GM19467 (cell line): ENCODE measurements at regions not wholly inside any gene's neighbourhood (a gene's known extent, or its start where the extent isn't known, plus 50 kb on each side); places are given as distances from the start of the nearest gene placed in this dataset.

Experiments
- ATAC-seq: cut with Tn5 transposase; IDR thresholded peaks from one replicate; pipeline ENCODE4 v1.9.1; 2021; ENCODE audit warnings: mild to moderate bottlenecking, moderate library complexity; ENCODE audit not compliant: unreplicated experiment

- ATAC-seq = no peak
Observed at GRCh38 chr4:11736978-11737377, 308.3 kb upstream of the HS3ST1 start.

DNA sequence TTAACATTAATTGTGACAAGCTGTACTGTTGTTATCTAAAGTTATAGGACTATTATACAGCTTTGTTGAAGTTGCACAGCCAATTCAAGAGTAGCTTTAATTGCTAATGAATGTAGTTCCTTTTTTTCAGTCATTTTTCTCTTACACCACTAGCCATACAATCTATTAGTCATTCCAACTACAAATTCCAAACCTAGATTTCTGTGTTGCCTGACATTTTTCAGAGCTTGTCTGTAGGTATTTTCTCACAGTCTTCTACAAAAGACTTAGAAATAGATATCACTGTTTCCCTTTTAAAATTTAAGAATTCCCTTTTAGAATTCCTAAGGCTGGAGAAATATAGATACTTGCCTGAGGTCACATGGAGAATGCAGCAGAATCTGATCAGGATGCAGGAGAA lies 307.0 kb upstream of the HS3ST1 start:
- no peak for ATAC-seq

- no peak for ATAC-seq
Observed at GRCh38 chr4:11732155-11732554, 303.5 kb upstream of the HS3ST1 start.

DNA sequence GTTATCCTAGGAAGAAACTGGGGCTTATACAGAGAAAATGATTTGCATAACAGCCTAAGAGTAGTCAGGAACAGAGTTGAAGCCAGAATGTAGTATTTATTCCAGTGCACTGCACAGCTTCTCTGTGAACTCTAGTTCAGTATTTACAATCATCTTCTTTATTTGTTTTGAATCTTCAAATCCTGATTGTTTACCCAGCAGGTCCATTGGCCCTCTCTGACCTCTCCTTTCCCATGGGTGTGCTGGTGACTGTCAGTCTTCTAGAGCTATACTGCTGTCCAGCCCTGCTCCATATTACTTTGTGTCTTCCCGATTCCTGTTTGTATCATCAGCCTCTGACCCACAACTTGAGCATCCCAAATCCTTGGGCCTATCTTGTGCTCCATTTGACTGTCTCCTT lies 301.9 kb upstream of the HS3ST1 start:
- ATAC-seq = no peak

DNA sequence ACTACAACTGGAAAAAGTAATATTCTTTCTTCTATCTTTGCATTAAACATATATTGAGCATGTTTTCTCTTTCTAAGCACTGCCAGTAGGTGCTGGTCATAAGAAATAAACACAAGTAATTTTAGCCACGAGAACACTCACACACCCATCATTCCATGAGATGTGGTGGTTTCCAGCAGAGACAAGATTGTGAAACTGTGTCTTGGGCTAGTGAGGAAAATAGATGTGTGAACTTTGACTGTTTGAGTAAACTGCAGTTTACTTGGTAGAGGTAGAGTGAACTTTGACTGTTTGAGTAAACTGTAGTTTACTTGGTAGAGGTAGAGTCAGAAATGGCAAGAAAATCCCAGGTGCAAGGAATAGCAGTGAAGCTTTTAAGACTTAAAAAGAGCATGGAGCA lies 300.9 kb upstream of the HS3ST1 start:
- ATAC-seq = no peak

DNA sequence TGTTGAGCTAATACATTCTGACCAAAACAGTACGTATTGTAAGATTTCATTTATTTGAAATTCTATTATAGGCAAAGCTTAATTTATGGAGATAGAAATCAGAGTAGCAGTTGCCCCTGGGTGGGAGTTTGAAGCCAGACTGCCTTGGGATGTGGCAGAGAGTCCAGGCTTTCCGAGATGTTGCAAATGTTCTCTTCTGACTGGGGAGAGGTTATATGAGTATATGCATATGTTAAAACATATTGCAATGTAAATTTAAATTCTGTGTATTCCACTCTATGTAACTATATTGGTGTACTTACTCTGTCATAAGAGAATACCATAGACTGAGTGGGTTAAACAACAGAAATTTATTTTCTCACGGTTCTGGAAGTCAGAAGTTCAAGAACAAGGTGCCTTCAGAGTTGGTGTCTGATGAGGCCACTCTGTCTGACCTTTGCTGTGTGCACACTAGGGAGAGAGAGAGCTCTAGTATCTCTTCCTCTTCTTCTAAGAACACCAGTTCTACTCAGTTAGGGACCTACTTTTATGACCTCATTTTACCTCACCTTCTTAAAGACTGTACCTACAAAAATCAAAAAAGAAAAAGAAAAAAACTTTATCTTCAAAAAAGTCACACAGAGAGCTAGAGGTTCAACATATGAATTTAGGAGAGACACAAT lies 299.3 kb upstream of the HS3ST1 start:
- no peak for ATAC-seq

DNA sequence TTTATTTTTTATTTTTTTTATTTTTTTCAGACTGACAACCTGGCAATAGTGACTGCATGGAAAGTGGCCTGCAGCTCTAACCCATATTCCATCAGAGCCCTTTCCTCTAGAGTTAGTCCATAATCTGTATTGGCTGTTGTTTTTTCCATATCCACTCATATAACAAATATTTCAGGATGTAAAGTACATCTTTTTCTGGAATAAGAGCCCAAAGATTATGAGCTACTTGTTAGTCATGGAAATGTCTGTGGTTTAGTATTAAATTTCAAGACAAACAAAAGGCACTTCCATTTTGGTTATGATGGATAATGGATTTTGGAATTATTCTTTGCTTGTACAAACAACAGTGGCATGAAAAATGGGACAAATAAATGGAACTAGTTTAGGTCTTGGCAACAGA lies 296.0 kb upstream of the HS3ST1 start:
- no peak for ATAC-seq

GRCh38 chr4:11722223-11722622 lies 293.5 kb upstream of the HS3ST1 start:
- no peak for ATAC-seq

GRCh38 chr4:11720292-11720691 lies 291.6 kb upstream of the HS3ST1 start:
- no peak for ATAC-seq

- ATAC-seq = no peak
Observed at GRCh38 chr4:11719879-11720278, 291.2 kb upstream of the HS3ST1 start.

DNA sequence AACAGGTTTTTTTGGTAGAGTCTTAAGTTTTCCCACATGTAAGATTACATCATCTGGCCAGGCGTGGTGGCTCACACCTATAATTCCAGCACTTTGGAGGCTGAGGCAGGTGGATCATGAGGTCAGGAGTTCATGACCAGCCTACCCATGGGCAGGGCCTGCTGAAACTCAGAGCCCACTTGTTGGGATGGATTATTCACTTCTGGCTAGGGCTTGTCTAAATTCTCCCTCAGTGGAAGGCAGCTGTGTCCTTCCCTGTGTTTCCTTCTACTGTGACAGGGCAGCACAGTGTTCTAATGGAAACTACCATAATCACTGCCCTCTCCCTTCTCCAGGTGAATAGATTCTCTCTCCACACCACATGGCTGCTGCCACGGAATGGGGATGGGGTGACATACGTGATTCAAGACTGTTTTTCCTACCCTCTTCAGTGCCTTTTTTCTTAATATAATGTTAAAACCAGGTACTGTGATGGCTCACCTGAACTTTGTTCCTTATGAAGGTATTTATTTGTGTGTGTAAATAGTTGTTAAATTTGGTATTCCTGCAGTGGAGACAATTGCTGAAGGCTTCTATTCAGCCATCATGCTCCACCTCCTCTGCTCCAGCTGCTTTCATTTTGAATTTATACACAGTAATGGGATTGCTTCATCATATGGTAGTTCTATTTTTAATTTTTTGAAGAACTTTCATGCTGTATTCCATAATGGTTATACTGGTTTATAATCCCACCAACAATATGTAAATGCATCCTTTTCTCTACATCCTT lies 287.2 kb upstream of the HS3ST1 start:
- ATAC-seq = no peak

DNA sequence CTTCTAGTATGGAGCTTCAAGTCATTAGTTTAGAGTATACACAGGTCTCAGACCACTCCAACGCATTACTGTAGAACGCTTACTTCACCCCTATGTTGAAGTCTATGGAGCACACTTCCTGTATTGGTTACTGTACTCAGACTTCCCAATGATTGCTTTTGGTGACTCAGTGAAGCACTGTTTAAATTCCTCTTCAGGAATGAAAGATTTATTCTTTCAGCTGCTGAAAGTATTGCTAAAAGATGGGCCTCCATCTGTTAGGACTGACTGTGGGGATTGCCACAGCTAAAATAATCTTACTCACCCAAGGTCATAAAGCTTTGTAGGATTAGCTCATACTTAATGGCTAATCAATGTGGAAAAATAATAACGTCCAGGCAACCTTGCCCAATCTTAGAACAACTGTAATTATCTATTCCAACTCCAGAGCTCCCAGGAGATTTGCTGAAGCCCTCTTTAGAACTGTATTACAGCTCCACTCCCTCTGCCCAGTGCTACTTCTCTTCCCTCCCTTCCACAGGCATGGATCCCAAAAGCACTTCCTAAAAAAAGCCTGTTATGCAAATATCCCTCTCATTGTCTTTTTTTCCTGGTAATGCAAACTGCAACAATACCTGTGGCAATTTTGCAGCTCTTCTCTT lies 281.9 kb upstream of the HS3ST1 start:
- ATAC-seq = no peak

GRCh38 chr4:11704186-11704830 lies 275.6 kb upstream of the HS3ST1 start:
- no peak for ATAC-seq

DNA sequence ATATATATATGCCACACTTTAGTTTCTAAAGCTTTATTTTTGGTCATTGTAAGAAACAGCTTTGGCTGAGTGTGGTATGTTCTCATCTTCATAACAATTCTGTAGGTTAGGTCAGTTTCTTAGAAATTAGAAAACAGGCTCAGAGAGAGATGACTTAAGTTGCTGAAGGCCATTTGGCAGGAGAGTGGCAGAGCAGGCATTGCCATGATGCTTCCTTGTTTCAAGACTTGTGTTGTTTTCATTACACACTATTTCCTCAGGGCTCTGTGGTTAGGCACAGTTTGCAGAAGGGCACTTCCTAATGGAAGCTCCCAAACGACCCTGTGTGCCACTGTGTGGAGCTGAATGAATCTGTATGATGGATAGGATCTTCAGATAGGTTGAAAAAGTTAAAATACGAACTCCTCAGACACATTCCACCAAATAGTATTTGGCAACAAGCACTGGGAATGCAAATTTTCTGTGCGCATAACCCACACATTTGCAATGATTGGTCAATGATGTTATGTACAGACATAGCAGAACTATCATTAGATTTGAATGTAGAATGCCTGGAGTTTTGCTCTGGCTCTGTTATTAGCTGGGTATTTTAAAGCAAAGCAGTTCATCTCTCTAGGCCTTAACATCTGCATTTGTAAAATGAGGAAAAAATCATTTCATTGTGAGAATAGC lies 274.3 kb upstream of the HS3ST1 start:
- no peak for ATAC-seq

DNA sequence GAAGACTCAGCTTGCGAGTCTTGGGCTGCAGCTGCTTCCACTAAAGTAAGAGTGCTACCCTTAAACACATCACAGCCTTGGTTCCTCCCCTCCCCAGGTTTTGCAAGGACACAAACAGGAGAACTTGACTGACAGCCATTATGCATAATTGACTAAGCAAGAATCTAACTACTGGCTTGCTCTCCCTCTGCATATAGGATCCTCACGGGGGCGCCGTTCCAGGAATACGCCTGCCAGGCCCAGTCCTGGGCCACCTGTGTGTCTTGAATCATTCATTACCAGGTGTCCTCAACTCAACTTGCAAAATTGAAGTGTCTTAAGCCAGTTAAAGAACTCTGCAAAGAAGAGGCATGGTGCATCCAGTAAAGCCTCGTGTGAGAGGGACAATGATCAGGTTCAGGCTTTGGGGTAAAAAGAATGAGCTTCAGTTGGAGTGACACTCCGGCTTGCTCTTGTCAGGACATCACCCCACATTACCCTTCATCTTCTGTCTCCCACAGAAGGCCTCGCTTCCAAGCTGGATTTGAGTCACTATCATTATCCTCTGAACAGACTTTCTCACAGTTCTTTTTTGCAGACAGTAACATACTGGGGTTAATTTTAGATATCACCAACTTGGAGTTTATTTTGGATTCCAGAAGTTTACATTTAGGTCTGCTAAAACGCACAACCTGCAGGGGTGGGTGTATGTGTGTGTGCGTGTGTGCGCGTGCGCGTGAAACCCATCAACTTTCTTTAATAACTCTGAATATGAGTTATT lies 273.5 kb upstream of the HS3ST1 start:
- no peak for ATAC-seq

DNA sequence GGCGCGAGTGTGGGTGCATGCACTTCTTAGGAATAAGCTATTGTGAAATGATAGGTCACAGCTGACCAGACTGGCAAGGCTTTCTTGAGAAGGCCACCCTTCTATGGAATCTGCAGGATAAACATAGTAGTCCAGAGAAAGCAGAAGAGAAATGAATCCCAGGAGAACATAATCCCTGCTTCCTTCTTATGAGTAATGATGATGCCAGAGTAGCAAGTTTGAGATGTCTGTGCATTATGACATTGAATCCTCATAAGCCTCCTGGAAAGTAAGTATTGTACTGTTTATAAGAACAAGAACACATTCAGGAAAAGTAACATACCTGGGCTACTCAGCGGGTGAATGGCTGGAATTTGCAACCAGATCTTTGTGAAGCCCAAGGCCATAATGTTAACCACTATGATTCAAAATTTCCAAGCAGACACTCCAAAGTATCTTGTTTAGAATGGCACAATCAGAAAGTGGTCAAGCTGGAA lies 272.1 kb upstream of the HS3ST1 start:
- ATAC-seq = no peak

- ATAC-seq = no peak
Observed at GRCh38 chr4:11698846-11699590, 270.3 kb upstream of the HS3ST1 start.

GRCh38 chr4:11698033-11698432 lies 269.3 kb upstream of the HS3ST1 start:
- ATAC-seq = no peak

GRCh38 chr4:11693693-11694092 lies 265.0 kb upstream of the HS3ST1 start:
- ATAC-seq = no peak

GRCh38 chr4:11691236-11691635 lies 262.5 kb upstream of the HS3ST1 start:
- no peak for ATAC-seq
